GM23338 (cell line): ENCODE measurements at regions not wholly inside any gene's neighbourhood (a gene's known extent, or its start where the extent isn't known, plus 50 kb on each side); places are given as distances from the start of the nearest gene placed in this dataset.
A peak's percentile ranks its signal among the peaks of the same experiment; 100 is the strongest.

ENCODE experiments used
- CREB1 ChIP-seq: fragments of 250-450 bp; sonication (Bioruptor Pico); IDR thresholded peaks from 2 replicates; pipeline ENCODE4 v1.5.0; 2020; ENCODE audit warnings: low read depth, mild to moderate bottlenecking, moderate library complexity
- CTCF ChIP-seq, 2 experiments: fragments of 200-600 bp in 1 of 2; sonication (generic) in 1 of 2; conservative IDR thresholded peaks; 2 replicates each; pipeline versions ENCODE4 v1.5.1 to v1.6.1; 2016 to 2017; ENCODE audit warnings: antibody characterized with exemption in 2 of 2, low read depth in 2 of 2, mild to moderate bottlenecking in 2 of 2, moderate library complexity in 1 of 2
- ETS1 ChIP-seq: IDR thresholded peaks from 2 replicates; pipeline ENCODE4 v1.6.1; 2016; ENCODE audit warnings: antibody characterized with exemption
- EZH2 ChIP-seq: fragments of 200-600 bp; sonication (generic); IDR thresholded peaks from one replicate; pipeline ENCODE4 v1.8.0; 2017; ENCODE audit warnings: antibody characterized with exemption, mild to moderate bottlenecking, low read depth; ENCODE audit not compliant: unreplicated experiment
- EZH2phosphoT487 ChIP-seq: fragments of 200-600 bp; sonication (generic); IDR thresholded peaks from one replicate; pipeline ENCODE4 v1.8.1; 2018; ENCODE audit warnings: antibody characterized with exemption; ENCODE audit not compliant: unreplicated experiment
- JUNB ChIP-seq: IDR thresholded peaks from one replicate; pipeline ENCODE4 v1.6.1; 2016; ENCODE audit warnings: antibody characterized with exemption; ENCODE audit not compliant: unreplicated experiment
- NANOG ChIP-seq: IDR thresholded peaks from 2 replicates; pipeline ENCODE4 v1.6.1; 2016; ENCODE audit warnings: antibody characterized with exemption, borderline replicate concordance
- POLR2AphosphoS5 ChIP-seq: IDR thresholded peaks from 2 replicates; pipeline ENCODE4 v1.6.1; 2016; ENCODE audit warnings: antibody characterized with exemption, low read depth
- REST ChIP-seq: IDR thresholded peaks from one replicate; pipeline ENCODE4 v1.6.1; 2018; ENCODE audit warnings: antibody characterized with exemption; ENCODE audit not compliant: unreplicated experiment
- STAT1 ChIP-seq: IDR thresholded peaks from one replicate; pipeline ENCODE4 v1.6.1; 2016; ENCODE audit warnings: antibody characterized with exemption; ENCODE audit not compliant: unreplicated experiment
- ZNF114 ChIP-seq: fragments of 250-450 bp; sonication (Bioruptor Pico); IDR thresholded peaks from 2 replicates; pipeline ENCODE4 v1.5.0; 2020; ENCODE audit warnings: mild to moderate bottlenecking, moderate library complexity
- ZNF331 ChIP-seq: fragments of 250-450 bp; sonication (Bioruptor Pico); IDR thresholded peaks from 2 replicates; pipeline ENCODE4 v1.5.0; 2020; ENCODE audit warnings: low read depth, mild to moderate bottlenecking, moderate library complexity

GRCh38 chr14:49366416-49366815 lies 219.8 kb downstream of the RPS29 start:
- TF ChIP-seq EZH2 = no peak
- peak; percentile 30; the same call in 1 of the 2 replicates for TF ChIP-seq POLR2AphosphoS5
- no peak for TF ChIP-seq CTCF (conservative IDR thresholded peaks at IDR 0.05; ENCODE audit: low read depth in 2 of 2)
- TF ChIP-seq EZH2phosphoT487 = no peak
- peak; percentile 47; the same call in 1 of the 2 replicates for TF ChIP-seq NANOG
- no peak for TF ChIP-seq CREB1 (CRISPR knock-in tag)
- no peak for TF ChIP-seq REST
- TF ChIP-seq ETS1 = no peak
- TF ChIP-seq ZNF114 = no peak
- TF ChIP-seq JUNB = no peak
- TF ChIP-seq STAT1 = no peak
- TF ChIP-seq ZNF331 (CRISPR knock-in tag) = no peak
